ENCODE measurements at regions not wholly inside any gene's neighbourhood (a gene's known extent, or its start where the extent isn't known, plus 50 kb on each side); places are given as distances from the start of the nearest gene placed in this dataset.

GRCh38 chr6:81382852-81383251 lies 369.6 kb downstream of the TENT5A start:
- no peak for DNase-seq (ENCODE audit: low spot score)
- no peak for TF ChIP-seq CTCF (IDR thresholded peaks at IDR 0.05; ENCODE audit: extremely low read depth, insufficient read depth, missing control alignments)
- in situ Hi-C loops (cut with MboI; ENCODE audit: low pct_unique_long_range_greater_than_20kb, low sequenced_read_pairs, unreplicated experiment) = no loop called here

GRCh38 chr6:81381382-81381916 lies 371.0 kb downstream of the TENT5A start:
- in situ Hi-C loops (cut with MboI; ENCODE audit: low pct_unique_long_range_greater_than_20kb, low sequenced_read_pairs, unreplicated experiment) = no loop called here
- DNase-seq (ENCODE audit: low spot score) = no peak
- no peak for TF ChIP-seq CTCF (IDR thresholded peaks at IDR 0.05; ENCODE audit: extremely low read depth, insufficient read depth, missing control alignments)

GRCh38 chr6:81380718-81381338 lies 371.7 kb downstream of the TENT5A start:
- in situ Hi-C loops (cut with MboI; ENCODE audit: low pct_unique_long_range_greater_than_20kb, low sequenced_read_pairs, unreplicated experiment) = no loop called here
- no peak for TF ChIP-seq CTCF (IDR thresholded peaks at IDR 0.05; ENCODE audit: extremely low read depth, insufficient read depth, missing control alignments)
- DNase-seq (ENCODE audit: low spot score) = no peak

- TF ChIP-seq CTCF (IDR thresholded peaks at IDR 0.05; ENCODE audit: extremely low read depth, insufficient read depth, missing control alignments) = no peak
- in situ Hi-C loops (cut with MboI; ENCODE audit: low pct_unique_long_range_greater_than_20kb, low sequenced_read_pairs, unreplicated experiment) = no loop called here
These were observed 375.7 kb downstream of the TENT5A start for GRCh38 chr6:81376745-81377144.

GRCh38 chr6:81373414-81373813 lies 379.1 kb downstream of the TENT5A start:
- no peak for DNase-seq (ENCODE audit: low spot score)
- in situ Hi-C loops (cut with MboI; ENCODE audit: low pct_unique_long_range_greater_than_20kb, low sequenced_read_pairs, unreplicated experiment) = no loop called here
- no peak for TF ChIP-seq CTCF (IDR thresholded peaks at IDR 0.05; ENCODE audit: extremely low read depth, insufficient read depth, missing control alignments)

More at GRCh38 chr6:81376745-81377144, 375.7 kb downstream of the TENT5A start:
- no peak for DNase-seq (ENCODE audit: low spot score)

GRCh38 chr6:81371930-81372329 lies 380.6 kb downstream of the TENT5A start:
- DNase-seq (ENCODE audit: low spot score) = no peak
- TF ChIP-seq CTCF (IDR thresholded peaks at IDR 0.05; ENCODE audit: extremely low read depth, insufficient read depth, missing control alignments) = no peak

More at GRCh38 chr6:81371930-81372329, 380.6 kb downstream of the TENT5A start:
- in situ Hi-C loops (cut with MboI; ENCODE audit: low pct_unique_long_range_greater_than_20kb, low sequenced_read_pairs, unreplicated experiment) = no loop called here

Data from GM13977 (cell line).